ELR (cell line): ENCODE measurements at regions not wholly inside any gene's neighbourhood (a gene's known extent, or its start where the extent isn't known, plus 50 kb on each side); places are given as distances from the start of the nearest gene placed in this dataset.

Experiments
- DNase-seq: peaks from one replicate; pipeline ENCODE4 v3.0.0-alpha.2; 2015; ENCODE audit warnings: low read depth

DNA sequence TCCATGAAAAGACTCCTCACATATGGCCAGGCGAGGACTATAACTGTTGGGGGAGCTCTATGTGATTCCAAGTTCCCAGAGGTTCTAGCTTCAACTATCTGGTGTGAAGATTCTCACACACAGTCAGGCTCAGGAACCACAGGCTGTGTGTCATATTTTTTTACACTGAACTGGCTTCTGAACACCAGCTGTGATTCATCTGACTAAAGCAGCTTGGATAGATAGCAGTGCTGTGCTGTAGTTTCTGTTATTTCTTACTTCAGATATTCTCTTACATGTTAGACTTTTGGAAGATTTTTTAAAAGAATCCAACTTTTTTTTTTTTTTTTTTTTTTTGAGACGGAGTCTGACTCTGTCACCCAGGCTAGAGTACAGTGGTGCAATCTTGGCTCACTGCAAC is 140.7 kb upstream of the MCHR2 start:
- DNase-seq: peak; percentile 65

DNA sequence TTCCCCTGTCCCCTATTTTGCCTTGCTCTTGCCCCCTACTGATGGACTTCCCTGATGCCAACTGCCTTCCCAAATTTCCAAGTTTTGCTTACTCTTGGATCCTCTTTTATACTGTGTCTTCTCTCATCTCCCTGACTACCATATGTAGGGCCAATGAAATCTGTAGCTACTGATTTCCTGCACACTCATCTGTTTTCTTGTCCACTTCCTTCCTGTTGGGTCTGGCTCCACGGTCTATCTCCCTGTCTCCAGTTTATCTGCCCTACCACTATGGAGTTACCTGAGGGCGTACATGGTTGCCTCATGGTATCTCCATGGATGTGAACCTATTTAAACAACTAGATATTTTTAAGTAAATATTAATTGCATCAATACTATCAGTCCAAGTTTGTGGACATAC is 140.3 kb upstream of the MCHR2 start:
- peak; percentile 23 for DNase-seq

DNA sequence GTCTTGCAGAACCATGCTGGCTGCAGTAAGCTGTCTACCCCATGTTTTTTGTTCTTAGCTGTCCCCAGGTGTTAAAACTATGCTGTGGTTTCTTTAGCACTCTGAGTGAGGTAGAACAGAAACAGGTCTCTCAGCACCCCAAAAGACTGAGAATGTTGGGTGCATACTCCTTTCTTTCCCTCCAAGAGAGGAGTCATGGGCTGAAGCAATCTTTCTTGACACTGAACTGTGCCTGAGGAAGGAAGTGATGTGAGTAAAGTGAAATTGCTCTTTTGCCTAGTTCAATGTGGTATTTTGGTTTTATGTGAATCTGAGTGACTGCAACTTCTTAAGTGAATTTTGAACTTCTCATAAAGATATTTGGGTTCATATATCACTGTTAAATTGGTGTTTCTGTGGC is 138.0 kb upstream of the MCHR2 start:
- no peak for DNase-seq

DNA sequence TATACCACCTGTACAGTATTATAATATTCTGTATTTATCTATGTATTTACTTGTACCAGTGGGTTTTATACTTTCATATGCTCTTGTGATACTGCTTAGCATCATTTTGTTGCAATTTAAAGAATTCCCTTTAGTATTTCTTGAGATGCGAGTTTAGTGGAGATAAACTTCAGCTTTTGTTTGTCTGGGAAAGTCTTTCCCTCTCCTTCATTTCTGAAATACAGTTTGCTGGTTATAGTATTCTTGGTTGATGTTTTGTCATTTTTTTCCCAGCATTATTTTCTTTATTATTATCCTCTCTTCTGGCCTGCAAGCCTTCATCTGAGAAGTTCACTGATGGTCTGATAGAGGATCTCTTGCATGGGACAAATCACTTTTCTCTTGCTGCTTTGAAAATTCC is 136.6 kb upstream of the MCHR2 start:
- DNase-seq: no peak

DNA sequence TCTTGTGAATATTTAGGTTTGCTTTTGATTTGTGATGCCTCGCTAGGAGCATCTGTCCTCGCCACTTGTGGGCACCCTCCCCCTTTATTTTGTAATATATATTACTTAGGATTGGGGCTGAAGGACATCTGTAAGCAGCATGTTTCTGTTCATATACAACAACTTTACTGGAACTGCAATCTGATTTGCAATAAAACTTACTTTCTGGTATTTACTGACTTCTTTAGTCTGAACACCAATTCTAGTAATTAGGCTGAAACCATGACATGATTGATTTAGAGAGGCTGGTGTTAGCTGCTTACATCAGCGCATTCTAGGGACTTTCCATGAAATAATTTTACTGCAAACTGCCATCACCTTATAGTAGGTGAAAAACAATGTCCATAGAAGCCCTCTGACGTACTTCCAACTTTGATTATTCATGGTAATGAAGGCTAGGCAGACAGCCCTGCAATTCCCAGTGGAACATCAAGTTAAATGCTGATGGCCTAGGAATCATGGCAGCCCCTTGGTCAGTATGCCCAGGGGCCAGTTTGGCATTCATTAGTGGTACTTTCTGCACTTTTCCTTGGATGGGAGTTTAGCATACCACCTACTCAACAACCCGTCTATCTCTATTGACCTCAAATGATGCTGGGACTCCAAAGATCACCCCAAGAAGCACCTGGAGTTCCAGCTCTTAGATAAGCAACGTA is 132.9 kb upstream of the MCHR2 start:
- peak; percentile 5 for DNase-seq

DNA sequence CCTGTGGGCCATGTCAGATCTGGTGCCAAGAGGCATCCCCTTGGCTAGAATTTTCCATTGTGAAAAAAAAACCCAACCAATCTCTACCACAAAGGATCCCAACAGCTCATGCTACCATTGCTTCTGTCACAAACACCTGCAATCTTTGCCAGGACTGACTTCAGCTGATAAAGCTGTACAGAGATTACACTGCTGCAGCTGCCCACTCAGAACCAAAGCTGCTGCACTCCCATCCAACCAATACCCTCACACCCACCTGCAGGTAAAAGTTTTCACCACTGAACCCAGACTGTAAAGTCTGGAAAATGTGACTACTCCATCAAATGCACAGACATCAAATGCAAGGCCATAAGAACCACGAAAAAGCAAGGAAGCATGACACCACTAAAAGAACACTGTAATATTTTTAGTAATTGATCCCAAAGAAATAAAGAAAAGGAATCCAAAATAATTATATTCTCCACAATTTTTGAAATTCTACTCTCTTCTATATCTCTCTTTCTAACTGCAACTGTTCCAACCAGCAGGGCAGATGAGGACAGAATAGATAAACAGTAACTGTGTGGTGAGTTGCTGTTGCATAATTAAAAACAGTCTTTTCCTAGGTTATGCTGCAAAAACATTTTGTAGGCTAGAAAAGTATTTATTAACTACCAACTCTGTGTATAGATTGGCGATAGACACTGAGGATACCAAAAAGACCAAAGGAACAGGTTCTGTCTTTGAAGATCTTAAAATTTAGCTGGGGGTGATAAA is 128.0 kb upstream of the MCHR2 start:
- DNase-seq: no peak

DNA sequence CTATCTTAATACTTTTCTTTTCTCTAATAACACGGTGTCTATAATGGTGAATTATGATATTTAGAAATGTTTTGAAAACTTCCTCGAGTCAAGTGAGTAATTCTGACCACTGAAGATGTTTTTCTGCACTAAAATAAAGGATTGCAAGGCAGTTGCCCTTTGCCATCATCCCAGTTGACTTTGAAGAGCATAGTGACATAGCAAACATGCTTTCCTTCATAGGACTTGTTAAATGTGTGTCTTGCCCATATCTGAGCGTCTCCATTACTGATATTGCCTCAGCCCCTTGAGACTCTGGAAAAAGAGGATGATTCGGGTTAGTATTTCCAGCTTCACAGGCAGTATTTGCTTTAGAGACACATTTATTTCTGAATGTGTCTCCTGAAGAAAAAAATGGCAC is 125.2 kb upstream of the MCHR2 start:
- no peak for DNase-seq

DNA sequence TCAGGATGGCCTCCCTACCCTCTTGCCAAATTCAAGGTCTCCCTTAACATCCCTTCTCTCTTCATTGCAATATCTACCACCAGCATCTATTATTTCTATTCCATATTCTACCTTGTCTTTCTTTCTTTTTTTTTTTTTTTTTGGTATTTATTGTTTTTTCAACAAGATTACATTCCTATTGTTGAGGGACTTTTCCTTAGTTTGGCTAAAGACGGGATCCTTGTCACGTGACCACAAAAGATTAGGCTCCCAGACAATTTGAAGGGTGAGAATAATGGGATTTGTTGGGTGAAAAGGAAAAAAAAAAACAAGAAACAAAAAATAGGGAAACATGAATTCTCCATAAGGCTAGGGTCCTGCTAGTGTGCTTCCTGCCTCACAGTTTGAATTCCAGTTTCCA is 124.3 kb upstream of the MCHR2 start:
- DNase-seq: no peak

DNA sequence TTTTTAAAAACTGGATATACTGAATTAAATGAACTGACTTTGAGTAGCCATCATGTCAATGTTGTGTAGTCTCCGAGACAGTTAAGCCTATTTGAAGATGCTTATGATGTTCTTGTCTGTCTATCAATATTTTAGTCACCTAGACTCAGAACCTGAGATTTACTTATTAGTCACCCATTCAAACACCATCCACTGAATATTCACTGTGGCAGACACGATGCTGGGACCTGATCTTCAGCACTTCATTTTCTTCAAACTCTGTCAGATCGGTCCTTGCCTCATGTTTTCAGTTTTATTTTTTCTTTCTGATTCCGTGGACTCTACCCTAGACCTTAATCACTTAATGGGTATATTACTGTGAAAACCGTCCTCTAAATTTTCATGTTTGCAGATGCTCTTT is 123.7 kb upstream of the MCHR2 start:
- DNase-seq: no peak

DNA sequence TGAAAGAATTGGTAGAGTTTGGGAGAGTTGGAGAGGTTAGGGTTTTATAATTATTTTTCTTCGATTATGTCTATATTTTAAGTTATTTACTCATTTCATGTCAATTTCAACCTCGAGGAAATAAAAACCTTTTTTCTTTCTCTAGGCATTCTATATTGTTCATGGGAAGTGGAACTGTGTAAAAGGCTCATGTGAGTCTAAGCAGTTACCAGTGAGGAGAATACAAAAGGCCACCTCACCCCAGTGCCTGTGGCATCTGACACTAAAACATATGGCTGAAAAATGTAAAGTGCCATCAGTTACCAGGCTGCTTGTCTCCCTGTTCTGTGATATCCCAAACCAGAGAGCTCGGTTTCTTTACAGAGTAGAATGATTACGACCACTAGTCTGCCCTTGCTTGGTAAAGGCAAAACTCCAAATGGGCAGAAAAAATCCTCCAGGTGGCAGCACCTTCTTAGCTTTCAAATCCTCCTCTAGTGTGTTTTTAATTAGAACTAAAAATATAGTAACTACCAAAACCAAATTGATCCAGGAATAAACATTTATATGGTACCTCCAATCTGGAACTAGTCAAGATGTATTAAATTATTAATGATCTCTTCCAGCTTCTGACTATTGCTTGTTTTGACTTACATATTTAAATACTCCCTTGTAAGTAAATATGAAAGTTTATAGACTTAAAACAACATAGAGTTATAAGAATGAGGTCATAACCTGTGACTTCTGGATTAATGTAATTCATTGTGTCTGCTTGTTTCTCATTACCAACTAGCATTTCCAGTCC is 122.6 kb upstream of the MCHR2 start:
- peak; percentile 82 for DNase-seq

DNA sequence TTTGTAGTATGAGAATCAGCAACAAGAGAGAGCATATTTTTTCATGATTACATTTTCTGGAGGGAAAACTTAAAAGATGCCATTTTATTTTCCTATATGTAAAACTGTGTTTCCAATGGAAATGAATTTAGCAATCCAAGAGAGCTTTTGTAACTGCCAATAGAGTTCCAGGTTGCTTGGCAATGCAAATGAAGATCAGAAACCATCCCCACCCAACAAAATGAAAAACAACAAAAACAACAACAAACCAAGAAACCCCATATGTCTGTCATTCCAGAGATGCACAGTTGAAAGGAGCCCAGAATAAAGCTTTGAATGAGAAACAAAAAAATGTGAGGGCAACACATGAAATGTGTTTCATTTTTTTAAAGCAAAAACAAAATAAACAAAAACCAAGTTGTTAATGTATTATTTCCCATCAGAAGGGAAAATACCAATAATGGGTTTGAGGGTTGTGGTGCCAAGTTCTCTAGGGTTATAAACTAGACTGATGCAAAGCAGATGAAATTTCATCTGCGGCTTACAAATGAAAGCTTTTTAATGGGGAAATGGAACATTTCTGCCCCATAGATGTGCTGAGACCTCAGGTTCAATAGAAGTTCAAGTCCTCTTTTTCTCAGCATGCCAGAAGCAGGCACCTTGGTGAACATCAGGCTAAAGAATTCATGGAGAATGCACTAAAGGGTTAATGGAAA is 121.5 kb upstream of the MCHR2 start:
- DNase-seq: no peak

DNA sequence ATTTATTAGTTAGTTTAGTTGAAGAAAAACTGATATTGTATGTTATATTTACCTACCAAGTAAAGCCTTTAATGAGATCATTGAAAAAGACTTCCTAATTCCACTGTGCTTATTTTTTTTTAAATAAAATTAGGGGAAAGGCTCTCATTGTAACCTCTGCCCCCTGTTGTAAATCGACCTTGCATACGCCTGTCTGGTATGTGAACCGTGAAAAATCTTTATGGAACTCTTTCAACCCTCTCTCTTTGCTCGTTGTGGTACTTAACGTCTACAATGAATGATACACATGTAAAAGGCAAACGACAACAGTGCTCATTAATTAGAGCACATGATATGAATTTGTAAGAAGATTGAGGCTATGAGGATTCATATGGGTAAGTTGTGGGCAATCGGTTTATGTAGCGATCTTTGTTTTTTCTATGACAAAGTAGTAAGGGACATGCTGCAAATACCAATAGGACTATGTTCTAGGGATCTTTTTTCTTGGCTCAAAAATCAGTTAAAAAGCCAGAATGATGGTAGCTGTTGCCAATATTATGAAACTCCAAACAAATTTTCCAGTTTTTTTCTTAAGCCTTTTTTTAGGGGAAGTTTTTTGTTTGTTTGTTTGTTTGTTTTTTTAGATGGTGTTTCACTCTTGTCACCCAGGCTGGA is 119.0 kb upstream of the MCHR2 start:
- no peak for DNase-seq

DNA sequence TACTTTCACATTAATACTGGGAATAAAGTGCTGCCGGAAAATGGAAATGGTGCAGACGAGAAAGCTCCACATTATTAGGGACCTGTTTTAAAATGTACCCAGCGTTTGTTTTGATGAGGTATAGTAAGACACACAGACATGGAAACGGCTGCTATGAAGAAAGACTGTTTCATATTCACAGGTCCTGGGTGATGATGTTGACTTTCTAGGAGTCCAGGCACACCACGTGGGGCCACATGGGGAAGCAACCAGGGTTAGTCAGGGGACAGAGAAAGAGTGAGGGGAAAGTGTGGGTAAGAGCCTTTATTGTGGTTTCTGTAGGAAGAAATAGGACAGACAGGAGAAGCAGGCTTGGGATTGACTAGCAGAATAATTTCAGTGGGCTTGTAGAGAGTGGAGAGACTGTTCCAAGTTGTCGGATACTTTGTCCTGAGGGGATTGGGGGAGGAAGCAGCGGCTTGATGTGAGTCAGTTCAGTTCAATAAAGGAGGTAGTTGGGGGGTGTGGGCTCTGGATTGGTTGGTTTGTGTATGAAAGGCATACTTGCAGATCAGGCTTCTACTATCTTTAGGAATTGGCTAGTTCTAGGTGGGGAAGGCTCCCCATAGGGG is 112.0 kb upstream of the MCHR2 start:
- peak; percentile 16 for DNase-seq

DNA sequence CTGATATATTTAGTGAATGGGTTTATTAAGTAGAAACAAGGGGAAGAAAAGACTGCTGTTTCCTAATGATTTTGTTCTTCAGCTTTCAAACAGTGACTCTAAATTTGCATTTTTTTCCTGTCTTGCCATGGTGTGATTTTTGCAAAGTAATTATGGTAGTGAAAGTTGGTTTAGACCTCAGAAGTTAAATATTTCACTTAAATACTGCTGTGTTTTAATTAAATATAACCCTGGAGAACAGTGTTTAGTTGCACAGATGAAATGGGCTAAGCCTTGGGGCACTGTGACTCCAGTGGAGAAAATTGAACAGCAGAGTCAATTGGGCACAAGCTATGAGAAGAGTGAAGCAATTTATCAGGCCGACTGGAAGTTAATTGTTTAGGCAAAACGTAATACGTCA is 111.1 kb upstream of the MCHR2 start:
- no peak for DNase-seq

DNA sequence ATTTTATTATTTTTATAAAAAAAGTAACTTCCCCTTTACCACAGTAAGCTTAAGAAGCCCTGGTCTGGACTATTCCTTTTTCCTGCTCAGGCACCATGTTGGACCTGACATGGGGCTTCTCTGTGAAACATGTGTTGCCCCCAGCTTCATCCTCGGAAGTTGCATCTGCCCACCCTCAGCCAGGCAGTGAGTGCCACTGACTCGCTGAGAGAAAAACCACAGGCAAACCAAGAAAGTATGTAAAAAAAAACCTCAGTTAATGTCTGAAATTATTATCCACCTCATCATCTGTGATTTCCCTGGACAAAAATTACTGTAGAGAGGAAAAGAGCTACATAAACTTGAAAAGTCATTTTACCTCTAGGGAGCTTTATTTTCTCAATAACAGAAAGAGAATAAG is 109.9 kb upstream of the MCHR2 start:
- peak; percentile 10 for DNase-seq

DNA sequence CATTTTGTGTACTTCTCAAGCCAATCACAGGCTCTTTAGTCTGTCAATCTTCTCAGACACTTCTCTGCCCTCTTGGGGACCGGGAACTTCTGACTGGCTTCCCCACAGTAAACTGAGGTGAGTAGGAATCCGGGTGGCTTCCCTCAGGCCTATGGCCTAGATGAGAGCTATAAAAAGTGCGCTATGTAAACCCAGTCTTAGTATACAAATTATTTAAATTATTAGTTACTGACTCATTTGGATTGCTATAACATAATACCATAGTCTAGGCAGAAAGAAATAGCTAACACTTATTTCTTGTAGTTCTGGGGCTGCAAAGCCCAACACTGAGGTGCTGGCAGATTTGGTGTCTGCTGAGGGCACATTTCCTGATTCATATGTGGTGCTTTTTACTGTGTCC is 109.2 kb upstream of the MCHR2 start:
- DNase-seq: peak; percentile 19

DNA sequence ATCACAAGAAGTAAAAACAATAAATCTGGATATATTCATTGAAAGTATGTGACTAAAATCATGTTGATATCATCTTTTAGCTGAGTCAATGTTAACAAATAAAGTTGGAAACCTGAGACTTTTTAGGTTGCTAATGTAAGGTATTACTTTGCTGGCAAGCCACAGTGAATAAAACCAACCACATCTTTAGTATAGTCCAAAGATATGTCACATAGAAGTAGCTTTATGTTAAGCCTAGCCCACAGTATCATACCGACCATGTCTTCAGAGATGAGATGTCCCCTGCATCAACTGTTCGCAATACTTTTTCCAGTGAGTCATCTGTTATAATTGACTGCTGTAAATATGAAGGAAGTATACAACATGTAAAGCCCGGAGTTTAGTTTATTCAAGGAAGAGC is 107.6 kb upstream of the MCHR2 start:
- DNase-seq: peak; percentile 46

DNA sequence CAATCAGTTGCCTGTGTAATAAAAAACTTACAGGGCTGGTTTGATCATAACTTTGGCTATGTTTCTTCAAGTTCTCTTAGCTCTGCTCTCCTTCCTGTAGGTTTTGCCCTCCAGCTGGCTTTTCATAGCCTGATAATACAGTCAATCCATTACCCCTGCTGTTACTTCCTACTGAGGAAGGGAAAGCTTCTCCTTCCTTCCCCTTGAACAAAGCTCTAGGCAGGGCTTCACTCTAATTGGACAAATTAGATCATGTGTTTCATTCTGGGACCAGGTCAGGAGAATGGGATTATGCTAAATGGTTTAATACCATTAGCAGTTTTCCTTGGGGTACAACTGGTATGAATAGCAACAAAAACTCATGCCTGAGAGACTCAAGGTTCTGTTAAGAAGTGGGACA is 106.8 kb upstream of the MCHR2 start:
- DNase-seq: no peak

DNA sequence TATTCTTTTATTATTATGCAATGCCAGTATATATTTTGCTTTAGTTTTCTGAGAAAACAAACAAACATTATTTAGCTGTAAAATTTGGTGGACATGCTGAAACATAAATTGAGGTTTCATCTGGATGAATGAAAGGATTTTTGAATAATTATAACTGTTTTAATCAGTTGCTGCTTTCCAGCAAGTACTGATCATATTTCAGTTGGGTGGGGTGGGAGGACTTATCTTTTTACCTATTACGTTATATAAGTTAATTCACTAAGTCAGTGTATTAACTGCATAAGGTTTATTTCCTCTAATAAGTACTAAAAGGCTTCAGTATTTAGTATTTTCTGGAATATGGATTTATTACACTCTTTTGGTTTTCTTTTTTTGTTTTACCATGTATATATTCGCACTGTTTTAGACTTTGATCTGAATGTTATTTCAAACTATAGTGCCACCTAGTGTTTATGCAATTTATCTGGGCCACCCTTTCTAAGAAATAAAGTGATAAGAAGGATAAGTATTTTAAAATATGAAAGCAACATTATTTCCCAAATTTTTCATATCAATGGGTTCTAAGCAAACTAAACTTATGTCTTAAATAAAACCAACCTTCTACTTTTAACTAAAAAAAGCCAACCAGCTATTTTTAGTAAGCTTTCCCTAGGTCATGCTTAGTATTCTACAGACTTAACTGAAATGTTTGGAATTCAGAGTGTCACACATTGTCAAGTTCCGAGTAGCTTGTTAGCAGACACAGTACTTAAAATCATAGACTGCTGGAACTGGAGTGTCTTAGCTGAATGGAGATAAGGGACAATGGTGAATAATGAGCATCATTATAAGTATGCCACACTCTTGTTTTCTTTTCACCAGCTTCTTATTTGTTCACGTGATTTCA is 105.4 kb upstream of the MCHR2 start:
- peak; percentile 63 for DNase-seq

DNA sequence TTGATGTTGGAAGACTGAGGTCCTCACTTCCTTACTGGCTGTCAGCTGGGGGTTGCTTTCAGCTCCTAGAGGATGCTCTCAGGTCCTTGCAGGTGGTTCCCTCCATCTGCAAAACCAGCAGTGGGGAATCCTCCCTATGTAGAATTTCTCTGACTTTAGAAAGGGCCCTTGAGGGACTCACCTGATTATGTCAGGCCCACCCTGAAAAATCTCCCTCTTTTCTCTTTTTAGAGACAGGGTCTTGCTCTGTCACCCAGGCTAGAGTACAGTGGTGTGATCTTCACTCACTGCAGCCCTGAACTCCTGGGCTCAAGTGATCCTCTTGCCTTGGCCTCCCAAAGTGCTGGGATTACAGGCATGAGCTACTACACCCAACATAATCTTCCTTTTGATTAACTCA is 102.9 kb upstream of the MCHR2 start:
- no peak for DNase-seq

DNA sequence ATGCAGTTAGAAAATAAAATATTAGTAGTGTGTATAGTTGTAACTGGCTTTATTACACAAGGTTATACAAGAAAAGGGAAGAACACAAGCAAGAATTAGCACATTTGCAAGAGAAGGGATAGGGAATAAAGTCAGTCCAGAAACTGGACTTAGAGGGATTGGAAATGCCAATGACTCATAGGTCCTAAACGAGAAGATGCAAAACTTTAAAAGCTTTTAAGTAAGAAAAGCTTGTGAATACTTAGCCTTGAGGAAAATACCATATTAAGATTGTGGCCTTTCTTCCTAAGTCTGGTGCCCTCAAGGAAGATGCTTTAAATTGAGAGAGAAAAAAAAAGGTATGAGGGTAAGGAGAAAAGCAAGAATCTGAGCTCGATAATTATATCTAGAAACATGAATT is 102.3 kb upstream of the MCHR2 start:
- peak; percentile 25 for DNase-seq
